ENCODE measurements at regions not wholly inside any gene's neighbourhood (a gene's known extent, or its start where the extent isn't known, plus 50 kb on each side); places are given as distances from the start of the nearest gene placed in this dataset.

DNA sequence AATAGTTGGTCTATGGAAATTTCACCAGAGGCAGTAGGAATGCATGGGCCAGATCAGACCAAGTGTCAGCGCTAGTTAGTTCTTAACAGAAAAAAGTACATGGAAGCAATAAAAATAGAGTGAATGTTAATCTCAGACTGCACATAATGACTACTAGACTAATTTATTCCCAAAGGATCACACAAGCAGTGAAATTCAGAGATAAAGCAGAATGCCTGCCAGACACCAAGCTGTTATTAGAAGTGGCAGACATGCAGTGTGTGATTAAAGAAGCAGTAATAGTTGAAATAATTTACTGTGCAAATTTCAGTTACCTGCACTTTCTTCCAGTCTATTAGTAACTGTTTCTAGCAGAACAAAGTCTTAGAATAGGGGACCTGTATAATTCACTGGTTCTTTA is 1024.2 kb downstream of the CDH9 start:
- TF ChIP-seq, protein P1, sequence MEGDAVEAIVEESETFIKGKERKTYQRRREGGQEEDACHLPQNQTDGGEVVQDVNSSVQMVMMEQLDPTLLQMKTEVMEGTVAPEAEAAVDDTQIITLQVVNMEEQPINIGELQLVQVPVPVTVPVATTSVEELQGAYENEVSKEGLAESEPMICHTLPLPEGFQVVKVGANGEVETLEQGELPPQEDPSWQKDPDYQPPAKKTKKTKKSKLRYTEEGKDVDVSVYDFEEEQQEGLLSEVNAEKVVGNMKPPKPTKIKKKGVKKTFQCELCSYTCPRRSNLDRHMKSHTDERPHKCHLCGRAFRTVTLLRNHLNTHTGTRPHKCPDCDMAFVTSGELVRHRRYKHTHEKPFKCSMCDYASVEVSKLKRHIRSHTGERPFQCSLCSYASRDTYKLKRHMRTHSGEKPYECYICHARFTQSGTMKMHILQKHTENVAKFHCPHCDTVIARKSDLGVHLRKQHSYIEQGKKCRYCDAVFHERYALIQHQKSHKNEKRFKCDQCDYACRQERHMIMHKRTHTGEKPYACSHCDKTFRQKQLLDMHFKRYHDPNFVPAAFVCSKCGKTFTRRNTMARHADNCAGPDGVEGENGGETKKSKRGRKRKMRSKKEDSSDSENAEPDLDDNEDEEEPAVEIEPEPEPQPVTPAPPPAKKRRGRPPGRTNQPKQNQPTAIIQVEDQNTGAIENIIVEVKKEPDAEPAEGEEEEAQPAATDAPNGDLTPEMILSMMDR (IDR thresholded peaks at IDR 0.05), result no peak

DNA sequence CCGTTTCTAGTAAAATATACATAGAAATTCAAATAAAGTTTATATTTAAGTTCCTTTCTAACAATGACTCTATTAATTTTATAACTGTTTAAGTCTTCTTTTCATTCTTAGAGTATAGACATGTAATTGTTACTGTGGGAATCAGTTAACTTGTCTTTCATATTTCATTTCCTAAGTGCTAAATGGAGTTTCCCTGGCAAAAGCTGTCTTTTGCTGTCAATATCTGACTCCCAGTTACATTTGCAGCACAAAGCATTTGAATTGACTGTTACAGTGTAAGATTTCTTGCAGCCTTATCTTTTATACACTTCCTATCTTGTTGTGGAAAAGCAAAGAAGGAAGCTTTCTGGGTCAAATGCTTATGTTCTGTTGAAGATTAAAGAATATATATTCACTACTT is 1026.3 kb downstream of the CDH9 start:
- ATAC-seq (no peak), DNase-seq (no peak)
- no peaks in the 10 kb centered on the region for H3K36me3 ChIP-seq
- no peaks in the 10 kb centered on the region for H3K9me3 ChIP-seq
- intact Hi-C loops (cut with DNase I), result no loop called here
- H3K27ac ChIP-seq, result no peak overlapping the region
- no peaks in the 10 kb centered on the region for H3K27me3 ChIP-seq
- TF ChIP-seq, protein P1 (IDR thresholded peaks at IDR 0.05), result no peak
- no peak overlapping the region for H3K4me3 ChIP-seq
- H3K4me1 ChIP-seq, result no peaks in the 10 kb centered on the region

More for the DNA sequence above, 1024.2 kb downstream of the CDH9 start:
- DNase-seq (no peak), ATAC-seq (no peak)
- Histone ChIP-seq H3K36me3 (no peaks in the 10 kb centered on the region), H3K27ac (no peak overlapping the region), H3K27me3 (no peaks in the 10 kb centered on the region), H3K4me3 (no peak overlapping the region), H3K9me3 (no peaks in the 10 kb centered on the region), H3K4me1 (no peaks in the 10 kb centered on the region)
- intact Hi-C loops (cut with DNase I), result no loop called here

DNA sequence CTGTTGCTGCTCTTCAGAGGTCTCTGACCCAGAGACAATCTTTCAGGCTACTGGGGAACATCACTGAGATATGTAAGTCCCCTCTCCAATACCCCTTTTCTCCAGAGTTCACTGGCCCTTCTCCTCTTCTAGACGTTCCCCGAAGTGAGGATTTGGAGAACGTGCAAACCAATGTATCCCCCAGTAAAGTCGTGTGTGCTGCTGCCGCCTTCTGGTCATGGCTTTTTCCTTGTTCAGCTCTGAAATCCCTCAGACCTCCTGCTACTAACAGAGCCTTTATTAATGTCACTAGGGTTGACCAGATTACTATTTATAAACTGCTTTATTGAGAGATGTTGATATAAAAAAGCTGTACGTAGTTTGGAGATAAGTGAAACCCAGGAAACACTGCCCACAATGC is 1028.6 kb downstream of the CDH9 start:
- Histone ChIP-seq H3K9me3 (no peaks in the 10 kb centered on the region), H3K36me3 (no peaks in the 10 kb centered on the region), H3K27me3 (no peaks in the 10 kb centered on the region), H3K4me3 (no peak overlapping the region), H3K27ac (no peak overlapping the region), H3K4me1 (no peaks in the 10 kb centered on the region)
- ATAC-seq, result no peak
- no peak for DNase-seq
- TF ChIP-seq, protein P1 (IDR thresholded peaks at IDR 0.05), result no peak
- intact Hi-C loops (cut with DNase I), result no loop called here

DNA sequence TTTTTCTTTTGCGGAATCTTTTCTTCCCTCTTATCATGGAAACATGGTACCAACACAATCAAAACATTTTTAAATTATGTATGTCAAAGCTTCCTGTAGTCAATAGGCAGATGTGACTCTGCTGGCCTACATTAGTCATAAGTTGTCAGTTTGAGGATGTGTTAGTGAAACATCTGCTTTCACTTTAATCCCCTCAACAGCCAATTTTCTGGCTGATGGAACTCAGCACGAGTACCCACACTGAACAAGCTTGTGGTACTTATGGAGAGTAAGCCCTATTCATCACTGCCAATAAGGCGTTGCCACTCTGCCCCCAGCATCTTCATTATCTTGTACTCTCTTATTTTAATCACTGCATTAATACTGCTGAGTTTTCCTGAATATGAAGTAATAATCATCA is 1034.4 kb downstream of the CDH9 start:
- DNase-seq (no peak), ATAC-seq (no peak)
- Histone ChIP-seq H3K27me3 (no peaks in the 10 kb centered on the region), H3K4me1 (no peaks in the 10 kb centered on the region), H3K36me3 (no peaks in the 10 kb centered on the region), H3K4me3 (no peak overlapping the region), H3K9me3 (no peaks in the 10 kb centered on the region), H3K27ac (no peak overlapping the region)
- intact Hi-C loops (cut with DNase I), result no loop called here
- TF ChIP-seq, protein P1 (IDR thresholded peaks at IDR 0.05), result no peak

DNA sequence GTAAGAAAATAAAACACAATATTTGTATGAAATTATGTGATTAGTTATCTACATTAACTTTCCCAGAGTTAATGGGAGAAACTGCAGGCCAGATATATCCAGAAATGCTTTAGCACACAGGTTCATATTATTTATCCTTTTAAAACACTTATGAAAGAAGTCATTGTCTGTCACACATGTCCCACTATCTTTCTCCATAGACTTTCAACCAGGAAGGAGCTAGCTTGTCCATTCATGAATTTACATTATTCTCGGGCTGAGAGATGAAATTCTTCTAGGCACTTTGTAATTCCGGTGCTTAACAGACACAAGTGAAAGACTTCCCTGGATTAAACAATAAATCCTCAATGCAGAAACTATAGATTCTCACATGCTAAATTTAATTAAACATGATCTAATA is 1043.2 kb downstream of the CDH9 start:
- no peak overlapping the region for H3K27ac ChIP-seq
- no peaks in the 10 kb centered on the region for H3K9me3 ChIP-seq
- intact Hi-C loops (cut with DNase I), result no loop called here
- no peak for DNase-seq
- no peak overlapping the region for H3K4me3 ChIP-seq
- TF ChIP-seq, protein P1 (IDR thresholded peaks at IDR 0.05), result no peak
- H3K27me3 ChIP-seq, result no peaks in the 10 kb centered on the region
- H3K4me1 ChIP-seq, result no peaks in the 10 kb centered on the region
- no peaks in the 10 kb centered on the region for H3K36me3 ChIP-seq
- ATAC-seq, result no peak

- no peak for ATAC-seq
- Histone ChIP-seq H3K4me1 (no peaks in the 10 kb centered on the region), H3K36me3 (no peaks in the 10 kb centered on the region), H3K27me3 (no peaks in the 10 kb centered on the region), H3K4me3 (no peak overlapping the region), H3K27ac (no peak overlapping the region), H3K9me3 (no peaks in the 10 kb centered on the region)
- intact Hi-C loops (cut with DNase I), result no loop called here
- TF ChIP-seq, protein P1 (IDR thresholded peaks at IDR 0.05), result no peak
- no peak for DNase-seq
Measured at GRCh38 chr5:25993701-25994100, 1044.7 kb downstream of the CDH9 start.
